Endothelial cell of umbilical vein (primary cell): ENCODE measurements at regions not wholly inside any gene's neighbourhood (a gene's known extent, or its start where the extent isn't known, plus 50 kb on each side); places are given as distances from the start of the nearest gene placed in this dataset.

Experiments
- BruUV-seq: library from RNA; stranded (reverse); fragments of 400-500 nt; replicated peaks from 2 replicates; lab custom pipeline; 2021; lab: Mats Ljungman, UMichigan
- CTCF ChIA-PET: fragments of 300-600, 350-600 bp; sonication (Branson Sonifier 250); formaldehyde crosslinking; loops from one replicate; lab custom pipeline; 2021; ENCODE audit warnings: antibody characterized with exemption, inconsistent platforms; lab: Charles Lee
- POLR2A ChIA-PET: fragments of 300-600, 350-600 bp; sonication (Branson Sonifier 250); formaldehyde crosslinking; loops from one replicate; lab custom pipeline; 2021; ENCODE audit warnings: antibody characterized with exemption, inconsistent platforms; lab: Charles Lee
- DNase-seq: peaks from one replicate; pipeline ENCODE4 v3.0.0-alpha.2; 2011; ENCODE audit warnings: low read depth, low spot score
- FAIRE-seq: peaks from 2 replicates; lab custom pipeline; 2011; peaks lifted over from hg19 to GRCh38; lab: Jason Lieb, UNC
- H2AFZ ChIP-seq: 2 replicates; pipeline ENCODE4 v1.6.0; 2012; ENCODE audit warnings: low read depth, low read length, control low read depth, inconsistent platforms
- H3K27ac ChIP-seq: 2 replicates; pipeline ENCODE4 v1.5.1; 2011; ENCODE audit warnings: low read depth, mild to moderate bottlenecking, control low read depth, low read length, moderate library complexity; ENCODE audit not compliant: insufficient read depth
- H3K27me3 ChIP-seq, 2 experiments: 2 replicates each; pipeline versions ENCODE4 v1.6.0 to v1.6.1; 2011; ENCODE audit warnings: low read length in 2 of 2, mixed read lengths in 1 of 2; ENCODE audit not compliant: control insufficient read depth in 2 of 2, insufficient read depth in 2 of 2
- H3K36me3 ChIP-seq, 2 experiments: 2 replicates in 1 of 2; 3 replicates in 1 of 2; pipeline ENCODE4 v1.5.1; 2011; ENCODE audit warnings: low read length in 2 of 2, mild to moderate bottlenecking in 1 of 2, moderate library complexity in 1 of 2; ENCODE audit not compliant: control insufficient read depth in 2 of 2, insufficient read depth in 2 of 2; ENCODE audit errors: extremely low read depth in 1 of 2
- H3K4me1 ChIP-seq: 3 replicates; pipeline ENCODE4 v1.5.1; 2011; ENCODE audit warnings: mild to moderate bottlenecking, low read length; ENCODE audit not compliant: control insufficient read depth, insufficient read depth; ENCODE audit errors: extremely low read depth
- H3K4me2 ChIP-seq: 2 replicates; pipeline ENCODE4 v1.6.1; 2011; ENCODE audit warnings: low read length, control low read depth, mixed read lengths; ENCODE audit not compliant: insufficient read depth
- H3K4me3 ChIP-seq, 3 experiments: fragments of 200-600 bp in 1 of 3; sonication (generic), shearing (Covaris generic) in 1 of 3; replicated peaks in 1 of 3; 2 replicates each; pipeline ENCODE4 v1.5.1; 2011 to 2016; ENCODE audit warnings: control low read depth in 3 of 3, low read length in 3 of 3, mild to moderate bottlenecking in 2 of 3, inconsistent platforms in 1 of 3, low read depth in 1 of 3, moderate library complexity in 1 of 3; ENCODE audit not compliant: insufficient read depth in 1 of 3
- H3K79me2 ChIP-seq: 2 replicates; pipeline ENCODE4 v1.6.0; 2012; ENCODE audit warnings: low read length, inconsistent platforms; ENCODE audit not compliant: control insufficient read depth, insufficient read depth
- H3K9ac ChIP-seq: replicated peaks from 2 replicates; pipeline ENCODE3; 2011; ENCODE audit warnings: low read length, control low read depth; ENCODE audit not compliant: insufficient read depth; ENCODE audit errors: extremely low read depth
- H3K9me1 ChIP-seq: replicated peaks from 3 replicates; pipeline ENCODE4 v1.6.0; 2011; ENCODE audit warnings: mild to moderate bottlenecking, low read length; ENCODE audit not compliant: control insufficient read depth, insufficient read depth; ENCODE audit errors: extremely low read depth
- H3K9me3 ChIP-seq: replicated peaks from 2 replicates; pipeline ENCODE4 v1.5.1; 2012; ENCODE audit warnings: low read length, inconsistent platforms; ENCODE audit not compliant: control insufficient read depth, insufficient read depth
- H4K20me1 ChIP-seq: replicated peaks from 2 replicates; pipeline ENCODE3; 2011; ENCODE audit warnings: mild to moderate bottlenecking, low read length; ENCODE audit not compliant: control insufficient read depth, insufficient read depth; ENCODE audit errors: extremely low read depth
- CTCF ChIP-seq, 2 donors: IDR thresholded peaks; 1 replicate in 1 of 2; 2 replicates in 1 of 2; pipeline ENCODE4 v1.5.1; 2011; ENCODE audit warnings: low read length in 2 of 2, mild to moderate bottlenecking in 2 of 2, moderate library complexity in 2 of 2, control low read depth in 1 of 2, inconsistent platforms in 1 of 2, low read depth in 1 of 2; ENCODE audit not compliant: insufficient read depth in 1 of 2; ENCODE audit errors: extremely low read depth in 1 of 2
- EZH2 ChIP-seq: IDR thresholded peaks from 2 replicates; pipeline ENCODE4 v1.6.1; 2012; ENCODE audit warnings: borderline replicate concordance, low read depth, mild to moderate bottlenecking, moderate library complexity, low read length, inconsistent platforms; ENCODE audit not compliant: severe bottlenecking
- FOS ChIP-seq: IDR thresholded peaks from 2 replicates; pipeline ENCODE4 v1.6.1; 2011; ENCODE audit warnings: mild to moderate bottlenecking, low read length, moderate library complexity, borderline replicate concordance; ENCODE audit not compliant: insufficient read depth
- GATA2 ChIP-seq: IDR thresholded peaks from 2 replicates; pipeline ENCODE4 v1.7.0; 2011; ENCODE audit warnings: low read depth, mild to moderate bottlenecking, moderate library complexity, mixed read lengths, low read length; ENCODE audit not compliant: insufficient read length, insufficient read depth
- JUN ChIP-seq: IDR thresholded peaks from 2 replicates; pipeline ENCODE4 v1.6.1; 2011; ENCODE audit warnings: borderline replicate concordance, low read depth; ENCODE audit not compliant: insufficient read length, insufficient read depth
- MAX ChIP-seq: IDR thresholded peaks from 2 replicates; pipeline ENCODE4 v1.6.1; 2011; ENCODE audit not compliant: insufficient read depth, insufficient read length
- MYC ChIP-seq: IDR thresholded peaks from one replicate; pipeline ENCODE4 v1.6.1; 2011; ENCODE audit warnings: mild to moderate bottlenecking, low read depth, low read length
- POLR2A ChIP-seq: IDR thresholded peaks from 2 replicates; pipeline ENCODE4 v1.6.1; 2012; ENCODE audit warnings: low read depth, mild to moderate bottlenecking, control low read depth, low read length
- POLR2AphosphoS5 ChIP-seq: IDR thresholded peaks from 2 replicates; pipeline ENCODE4 v1.6.1; 2012; ENCODE audit warnings: low read depth, mild to moderate bottlenecking, control low read depth, low read length, moderate library complexity; ENCODE audit not compliant: insufficient read depth
- dilution Hi-C: fragments of 300-500 bp; cut with MboI; formaldehyde crosslinking; loops from one replicate; pipeline ENCODE4 v1.15.0; 2019; ENCODE audit warnings: low sequenced_read_pairs; ENCODE audit not compliant: extremely low pct_ligation_motif_present
- intact Hi-C: fragments of 100-400 bp; cut with micrococcal nuclease; formaldehyde crosslinking; loops from one replicate; pipeline ENCODE4 v1.10.0; 2022

- Histone ChIP-seq H3K27ac (no peak overlapping the region), H3K9me3 (no peaks in the 10 kb centered on the region), H3K27me3 (no peaks in the 10 kb centered on the region), H3K9ac (no peak overlapping the region), H3K79me2 (no peaks in the 10 kb centered on the region), H3K4me1 (no peaks in the 10 kb centered on the region), H3K36me3 (no peaks in the 10 kb centered on the region), H4K20me1 (no peaks in the 10 kb centered on the region), H3K4me3 (no peak overlapping the region), H2AFZ (no peak overlapping the region), H3K9me1 (no peaks in the 10 kb centered on the region), H3K4me2 (no peak overlapping the region)
- DNase-seq (no peak), FAIRE-seq (no peak)
- dilution Hi-C loops (no loop called here), intact Hi-C loops (no loop called here)
- no peak for TF ChIP-seq MAX
- no peak for TF ChIP-seq GATA2
- TF ChIP-seq JUN: no peak
- no peak for TF ChIP-seq FOS
- TF ChIP-seq MYC: no peak
- no peak for TF ChIP-seq CTCF (IDR thresholded peaks at IDR 0.05; ENCODE audit: extremely low read depth in 1 of 2, insufficient read depth in 1 of 2, low read depth in 1 of 2, low read length in 2 of 2)
- TF ChIP-seq POLR2AphosphoS5: no peak
- TF ChIP-seq POLR2A: no peak
- no peak for TF ChIP-seq EZH2
- ChIA-PET CTCF (no interaction called here), POLR2A (no interaction called here)
- no TSS peak for BruUV-seq
Observed at GRCh38 chr11:70916351-70916750, 336.0 kb downstream of the SHANK2 start.
